NCI-H526 (cell line): ENCODE measurements at regions not wholly inside any gene's neighbourhood (a gene's known extent, or its start where the extent isn't known, plus 50 kb on each side); places are given as distances from the start of the nearest gene placed in this dataset.
"Not testable (repeated sequence)": the region's sequence is repeated elsewhere in the genome, so short reads cannot be mapped to it uniquely, and the experiment has no call there.

Source experiments
- DNase-seq, 2 experiments: peaks; one replicate each; lab custom pipeline; 2025; lab: John Stamatoyannopoulos, UW

- DNase-seq = no peak
Measured at GRCh38 chr5:68803881-68804319, 289.9 kb upstream of the SLC30A5 start.

GRCh38 chr5:68804343-68804742 is 289.5 kb upstream of the SLC30A5 start:
- DNase-seq = no peak

- DNase-seq = no peak
Measured at GRCh38 chr5:68805444-68805843, 288.4 kb upstream of the SLC30A5 start.

GRCh38 chr5:68817632-68818031 is 276.2 kb upstream of the SLC30A5 start:
- no peak for DNase-seq

GRCh38 chr5:68818057-68818695 is 275.6 kb upstream of the SLC30A5 start:
- no peak for DNase-seq

GRCh38 chr5:68818870-68819269 is 274.9 kb upstream of the SLC30A5 start:
- DNase-seq = no peak

GRCh38 chr5:68821056-68821455 is 272.8 kb upstream of the SLC30A5 start:
- no peak for DNase-seq

GRCh38 chr5:68822796-68823195 is 271.0 kb upstream of the SLC30A5 start:
- DNase-seq = no peak

GRCh38 chr5:68823301-68823700 is 270.5 kb upstream of the SLC30A5 start:
- DNase-seq = no peak

GRCh38 chr5:68830377-68830898 is 263.4 kb upstream of the SLC30A5 start:
- no peak for DNase-seq

GRCh38 chr5:68834491-68834981 is 259.3 kb upstream of the SLC30A5 start:
- no peak for DNase-seq

- DNase-seq = no peak
Measured at GRCh38 chr5:68838157-68838718, 255.6 kb upstream of the SLC30A5 start.

GRCh38 chr5:68839019-68839552 is 254.7 kb upstream of the SLC30A5 start:
- no peak for DNase-seq

GRCh38 chr5:68843624-68844364 is 250.0 kb upstream of the SLC30A5 start:
- no peak for DNase-seq

- no peak for DNase-seq
Measured at GRCh38 chr5:68845131-68845530, 248.7 kb upstream of the SLC30A5 start.

GRCh38 chr5:68846828-68847227 is 247.0 kb upstream of the SLC30A5 start:
- DNase-seq = no peak

- DNase-seq = no peak
Measured at GRCh38 chr5:68848091-68848490, 245.7 kb upstream of the SLC30A5 start.

- DNase-seq = no peak
Measured at GRCh38 chr5:68849103-68849502, 244.7 kb upstream of the SLC30A5 start.

- no peak for DNase-seq
Measured at GRCh38 chr5:68849906-68850305, 243.9 kb upstream of the SLC30A5 start.

- DNase-seq = no peak
Measured at GRCh38 chr5:68861099-68861498, 232.7 kb upstream of the SLC30A5 start.

- no peak for DNase-seq
Measured at GRCh38 chr5:68862560-68862959, 231.3 kb upstream of the SLC30A5 start.

- DNase-seq = not testable (repeated sequence)
Measured at GRCh38 chr5:68865192-68865591, 228.6 kb upstream of the SLC30A5 start.
